H1 (cell line): ENCODE measurements at regions not wholly inside any gene's neighbourhood (a gene's known extent, or its start where the extent isn't known, plus 50 kb on each side); places are given as distances from the start of the nearest gene placed in this dataset.

Source experiments
- BRCA1 ChIP-seq: IDR thresholded peaks from 2 replicates; pipeline ENCODE4 v1.6.1; 2012; ENCODE audit warnings: low read depth, low read length, improper control_type of control experiment
- CBX8 ChIP-seq: fragments of 300-800, 300-1000 bp; sonication (generic); IDR thresholded peaks from 2 replicates; pipeline ENCODE4 v1.7.1; 2016; ENCODE audit warnings: low read depth, low read length, borderline replicate concordance
- PHF8 ChIP-seq: fragments of 200-600 bp; sonication (generic); conservative IDR thresholded peaks from 2 replicates; pipeline ENCODE4 v1.7.1; 2012; ENCODE audit warnings: low read depth, mild to moderate bottlenecking, inconsistent platforms, low read length, moderate library complexity
- POU5F1 ChIP-seq: IDR thresholded peaks from 2 replicates; pipeline ENCODE4 v1.6.1; 2011; ENCODE audit warnings: low read depth, mild to moderate bottlenecking, low read length, moderate library complexity
- RXRA ChIP-seq: IDR thresholded peaks from 2 replicates; pipeline ENCODE4 v1.6.1; 2011; ENCODE audit warnings: low read depth, mild to moderate bottlenecking, low read length, moderate library complexity; ENCODE audit not compliant: insufficient read depth
- SIX5 ChIP-seq: IDR thresholded peaks from 2 replicates; pipeline ENCODE4 v1.6.1; 2011; ENCODE audit warnings: mild to moderate bottlenecking, low read depth, low read length
- SP1 ChIP-seq: IDR thresholded peaks from 2 replicates; pipeline ENCODE4 v1.6.1; 2011; ENCODE audit warnings: low read depth, low read length
- TF ChIP-seq, protein P1 (sequence below): fragments of 300-600 bp; sonication (generic); IDR thresholded peaks from 2 replicates; pipeline ENCODE4 v1.7.1; 2012; ENCODE audit warnings: low read length, moderate library complexity, mild to moderate bottlenecking, inconsistent platforms; ENCODE audit not compliant: insufficient replicate concordance
- TF ChIP-seq, protein P2 (sequence below): IDR thresholded peaks from 2 replicates; pipeline ENCODE4 v1.6.1; 2012; ENCODE audit warnings: inconsistent platforms

DNA sequence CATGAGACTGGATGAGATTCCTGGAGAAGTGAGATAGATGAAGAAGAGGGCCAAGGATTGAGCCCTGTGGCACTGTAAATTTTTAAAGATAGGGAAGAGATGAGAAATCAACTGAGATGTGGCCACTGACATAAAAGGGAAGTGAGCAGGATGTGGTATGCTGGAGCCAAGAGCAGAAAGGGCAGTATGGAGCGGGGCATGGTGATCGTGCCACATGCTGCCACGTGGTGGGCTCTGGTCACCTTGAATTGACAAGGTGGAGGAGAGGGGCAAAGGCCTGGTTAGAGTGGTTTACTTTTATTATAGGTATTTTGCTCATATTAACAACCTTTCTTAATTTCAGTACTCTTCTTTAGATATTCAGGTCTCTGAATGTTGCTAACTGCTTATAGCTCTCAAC lies 257.9 kb downstream of the NEDD1 start (continued):
- TF ChIP-seq, protein P1, sequence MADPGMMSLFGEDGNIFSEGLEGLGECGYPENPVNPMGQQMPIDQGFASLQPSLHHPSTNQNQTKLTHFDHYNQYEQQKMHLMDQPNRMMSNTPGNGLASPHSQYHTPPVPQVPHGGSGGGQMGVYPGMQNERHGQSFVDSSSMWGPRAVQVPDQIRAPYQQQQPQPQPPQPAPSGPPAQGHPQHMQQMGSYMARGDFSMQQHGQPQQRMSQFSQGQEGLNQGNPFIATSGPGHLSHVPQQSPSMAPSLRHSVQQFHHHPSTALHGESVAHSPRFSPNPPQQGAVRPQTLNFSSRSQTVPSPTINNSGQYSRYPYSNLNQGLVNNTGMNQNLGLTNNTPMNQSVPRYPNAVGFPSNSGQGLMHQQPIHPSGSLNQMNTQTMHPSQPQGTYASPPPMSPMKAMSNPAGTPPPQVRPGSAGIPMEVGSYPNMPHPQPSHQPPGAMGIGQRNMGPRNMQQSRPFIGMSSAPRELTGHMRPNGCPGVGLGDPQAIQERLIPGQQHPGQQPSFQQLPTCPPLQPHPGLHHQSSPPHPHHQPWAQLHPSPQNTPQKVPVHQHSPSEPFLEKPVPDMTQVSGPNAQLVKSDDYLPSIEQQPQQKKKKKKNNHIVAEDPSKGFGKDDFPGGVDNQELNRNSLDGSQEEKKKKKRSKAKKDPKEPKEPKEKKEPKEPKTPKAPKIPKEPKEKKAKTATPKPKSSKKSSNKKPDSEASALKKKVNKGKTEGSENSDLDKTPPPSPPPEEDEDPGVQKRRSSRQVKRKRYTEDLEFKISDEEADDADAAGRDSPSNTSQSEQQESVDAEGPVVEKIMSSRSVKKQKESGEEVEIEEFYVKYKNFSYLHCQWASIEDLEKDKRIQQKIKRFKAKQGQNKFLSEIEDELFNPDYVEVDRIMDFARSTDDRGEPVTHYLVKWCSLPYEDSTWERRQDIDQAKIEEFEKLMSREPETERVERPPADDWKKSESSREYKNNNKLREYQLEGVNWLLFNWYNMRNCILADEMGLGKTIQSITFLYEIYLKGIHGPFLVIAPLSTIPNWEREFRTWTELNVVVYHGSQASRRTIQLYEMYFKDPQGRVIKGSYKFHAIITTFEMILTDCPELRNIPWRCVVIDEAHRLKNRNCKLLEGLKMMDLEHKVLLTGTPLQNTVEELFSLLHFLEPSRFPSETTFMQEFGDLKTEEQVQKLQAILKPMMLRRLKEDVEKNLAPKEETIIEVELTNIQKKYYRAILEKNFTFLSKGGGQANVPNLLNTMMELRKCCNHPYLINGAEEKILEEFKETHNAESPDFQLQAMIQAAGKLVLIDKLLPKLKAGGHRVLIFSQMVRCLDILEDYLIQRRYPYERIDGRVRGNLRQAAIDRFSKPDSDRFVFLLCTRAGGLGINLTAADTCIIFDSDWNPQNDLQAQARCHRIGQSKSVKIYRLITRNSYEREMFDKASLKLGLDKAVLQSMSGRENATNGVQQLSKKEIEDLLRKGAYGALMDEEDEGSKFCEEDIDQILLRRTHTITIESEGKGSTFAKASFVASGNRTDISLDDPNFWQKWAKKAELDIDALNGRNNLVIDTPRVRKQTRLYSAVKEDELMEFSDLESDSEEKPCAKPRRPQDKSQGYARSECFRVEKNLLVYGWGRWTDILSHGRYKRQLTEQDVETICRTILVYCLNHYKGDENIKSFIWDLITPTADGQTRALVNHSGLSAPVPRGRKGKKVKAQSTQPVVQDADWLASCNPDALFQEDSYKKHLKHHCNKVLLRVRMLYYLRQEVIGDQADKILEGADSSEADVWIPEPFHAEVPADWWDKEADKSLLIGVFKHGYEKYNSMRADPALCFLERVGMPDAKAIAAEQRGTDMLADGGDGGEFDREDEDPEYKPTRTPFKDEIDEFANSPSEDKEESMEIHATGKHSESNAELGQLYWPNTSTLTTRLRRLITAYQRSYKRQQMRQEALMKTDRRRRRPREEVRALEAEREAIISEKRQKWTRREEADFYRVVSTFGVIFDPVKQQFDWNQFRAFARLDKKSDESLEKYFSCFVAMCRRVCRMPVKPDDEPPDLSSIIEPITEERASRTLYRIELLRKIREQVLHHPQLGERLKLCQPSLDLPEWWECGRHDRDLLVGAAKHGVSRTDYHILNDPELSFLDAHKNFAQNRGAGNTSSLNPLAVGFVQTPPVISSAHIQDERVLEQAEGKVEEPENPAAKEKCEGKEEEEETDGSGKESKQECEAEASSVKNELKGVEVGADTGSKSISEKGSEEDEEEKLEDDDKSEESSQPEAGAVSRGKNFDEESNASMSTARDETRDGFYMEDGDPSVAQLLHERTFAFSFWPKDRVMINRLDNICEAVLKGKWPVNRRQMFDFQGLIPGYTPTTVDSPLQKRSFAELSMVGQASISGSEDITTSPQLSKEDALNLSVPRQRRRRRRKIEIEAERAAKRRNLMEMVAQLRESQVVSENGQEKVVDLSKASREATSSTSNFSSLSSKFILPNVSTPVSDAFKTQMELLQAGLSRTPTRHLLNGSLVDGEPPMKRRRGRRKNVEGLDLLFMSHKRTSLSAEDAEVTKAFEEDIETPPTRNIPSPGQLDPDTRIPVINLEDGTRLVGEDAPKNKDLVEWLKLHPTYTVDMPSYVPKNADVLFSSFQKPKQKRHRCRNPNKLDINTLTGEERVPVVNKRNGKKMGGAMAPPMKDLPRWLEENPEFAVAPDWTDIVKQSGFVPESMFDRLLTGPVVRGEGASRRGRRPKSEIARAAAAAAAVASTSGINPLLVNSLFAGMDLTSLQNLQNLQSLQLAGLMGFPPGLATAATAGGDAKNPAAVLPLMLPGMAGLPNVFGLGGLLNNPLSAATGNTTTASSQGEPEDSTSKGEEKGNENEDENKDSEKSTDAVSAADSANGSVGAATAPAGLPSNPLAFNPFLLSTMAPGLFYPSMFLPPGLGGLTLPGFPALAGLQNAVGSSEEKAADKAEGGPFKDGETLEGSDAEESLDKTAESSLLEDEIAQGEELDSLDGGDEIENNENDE = no peak
- TF ChIP-seq PHF8 (no peak), CBX8 (no peak), POU5F1 (no peak), SP1 (no peak), RXRA (no peak), SIX5 (no peak), BRCA1 (no peak)
- TF ChIP-seq, protein P2, sequence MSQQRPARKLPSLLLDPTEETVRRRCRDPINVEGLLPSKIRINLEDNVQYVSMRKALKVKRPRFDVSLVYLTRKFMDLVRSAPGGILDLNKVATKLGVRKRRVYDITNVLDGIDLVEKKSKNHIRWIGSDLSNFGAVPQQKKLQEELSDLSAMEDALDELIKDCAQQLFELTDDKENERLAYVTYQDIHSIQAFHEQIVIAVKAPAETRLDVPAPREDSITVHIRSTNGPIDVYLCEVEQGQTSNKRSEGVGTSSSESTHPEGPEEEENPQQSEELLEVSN = no peak
